HG03060 (cell line): ENCODE measurements at regions not wholly inside any gene's neighbourhood (a gene's known extent, or its start where the extent isn't known, plus 50 kb on each side); places are given as distances from the start of the nearest gene placed in this dataset.
"Not testable (repeated sequence)": the region's sequence is repeated elsewhere in the genome, so short reads cannot be mapped to it uniquely, and the experiment has no call there.

Experiments used
- ATAC-seq: cut with Tn5 transposase; IDR thresholded peaks from one replicate; pipeline ENCODE4 v1.9.1; 2021; ENCODE audit warnings: low read depth, moderate number of reproducible peaks; ENCODE audit not compliant: unreplicated experiment

DNA sequence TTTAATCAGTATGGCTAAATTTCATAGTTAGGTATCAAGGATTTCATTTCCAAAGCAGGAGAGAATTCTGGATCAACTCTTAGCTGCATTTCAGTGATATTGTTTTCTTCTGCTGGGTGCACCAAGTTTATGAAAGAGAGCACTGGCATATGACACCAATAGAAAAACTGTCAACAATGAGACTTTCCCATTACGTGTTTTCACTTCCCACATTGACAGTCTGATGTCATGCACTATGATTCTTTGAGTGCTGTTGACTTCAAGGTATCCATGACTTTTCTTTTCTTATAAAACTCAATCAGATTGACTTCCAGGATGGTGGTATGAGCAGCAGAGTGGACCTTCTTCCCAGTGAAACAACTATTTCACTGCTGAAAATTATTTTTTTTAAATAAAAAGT lies 476.1 kb downstream of the EDEM1 start:
- ATAC-seq: no peak

DNA sequence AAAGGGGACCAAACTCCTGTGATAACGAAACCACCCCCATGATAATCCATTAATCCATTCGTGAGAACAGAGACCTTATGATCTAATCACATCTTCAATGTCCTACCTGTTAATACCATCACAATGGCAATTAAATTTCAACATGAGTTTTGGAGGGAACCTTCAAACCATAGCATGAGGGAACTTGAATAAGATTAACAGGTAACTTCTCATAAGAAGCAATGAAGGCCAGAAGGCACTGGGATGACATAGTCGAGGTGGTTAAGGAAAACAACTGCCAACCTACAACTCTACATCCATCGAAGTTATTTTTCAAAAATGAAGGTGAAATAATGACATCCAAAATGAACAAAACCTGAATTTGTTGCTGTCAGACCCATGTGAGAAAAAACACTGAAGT lies 478.9 kb downstream of the EDEM1 start:
- ATAC-seq: no peak

DNA sequence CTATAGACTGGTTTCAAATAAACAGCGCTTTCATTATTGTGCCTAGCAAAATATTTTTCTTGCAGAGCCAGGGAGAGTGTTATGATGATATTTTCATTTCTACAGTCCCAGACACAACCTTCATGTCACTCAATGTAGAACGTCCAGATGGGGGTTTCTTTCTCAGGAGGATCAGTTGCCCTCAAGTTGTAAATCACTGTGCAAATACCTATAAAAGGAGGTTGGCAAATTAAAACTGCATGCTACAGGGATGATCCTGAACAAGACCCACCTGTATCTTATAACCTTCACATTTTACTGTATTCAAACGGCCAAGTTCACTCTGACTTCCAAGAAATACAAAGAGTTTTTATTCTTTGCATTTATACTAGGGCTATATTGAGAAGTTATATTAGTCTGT lies 486.0 kb downstream of the EDEM1 start:
- ATAC-seq: no peak

DNA sequence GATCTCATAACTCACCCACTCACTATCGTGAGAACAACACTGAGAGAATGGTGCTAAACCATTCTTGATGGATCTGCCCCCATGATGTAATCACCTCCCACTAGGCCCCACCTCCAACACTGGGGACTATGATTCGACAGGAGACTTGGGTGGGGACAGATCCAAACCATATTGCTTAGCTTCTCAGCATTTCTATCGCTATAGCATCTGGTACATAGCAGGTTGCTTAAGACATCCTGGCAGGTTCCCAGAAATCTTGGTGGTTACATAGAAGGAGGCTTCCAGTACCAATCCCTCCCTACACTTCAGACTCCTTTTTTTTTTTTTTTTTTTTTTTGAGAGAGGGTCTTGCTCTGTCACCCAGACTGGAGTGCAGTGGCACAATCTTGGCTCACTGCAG lies 487.8 kb downstream of the EDEM1 start:
- ATAC-seq: no peak

DNA sequence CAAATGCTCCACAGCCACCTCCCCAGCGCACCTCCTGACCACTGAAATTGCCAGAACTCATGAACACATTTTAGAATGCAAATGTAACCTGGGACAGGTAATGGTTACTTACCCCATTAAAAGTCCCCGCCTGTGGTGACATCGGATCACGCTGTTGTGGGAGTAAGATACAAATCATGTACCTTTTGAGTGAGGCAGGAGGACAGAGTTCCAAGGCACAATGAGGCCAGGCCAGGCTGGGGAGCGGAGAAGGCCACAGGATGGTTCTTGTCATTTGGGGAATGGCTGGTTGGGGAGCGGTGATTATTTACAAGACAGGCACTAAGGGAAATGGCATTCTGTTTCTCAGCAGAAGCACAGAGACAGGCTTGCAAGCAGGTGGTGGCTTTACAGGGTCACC lies 490.0 kb downstream of the EDEM1 start:
- ATAC-seq: no peak

DNA sequence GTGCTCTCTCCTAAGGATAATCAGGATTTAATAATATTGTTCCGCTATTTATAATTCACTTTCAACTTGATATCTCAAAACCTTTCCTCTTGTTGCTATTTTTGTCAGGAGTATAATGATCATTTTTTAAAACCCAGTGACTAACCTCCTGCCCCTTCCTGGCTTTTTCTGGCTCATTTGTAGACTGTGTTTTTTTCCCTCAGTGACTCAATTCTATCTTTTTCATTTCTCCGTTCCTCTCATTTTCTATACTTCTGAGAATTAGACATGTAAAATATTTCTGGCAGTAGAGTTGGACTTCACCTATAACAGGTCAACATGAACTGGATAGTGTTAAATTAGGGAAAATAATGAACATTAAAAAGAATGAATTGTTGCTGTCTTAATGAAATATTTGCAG lies 490.7 kb downstream of the EDEM1 start:
- no peak for ATAC-seq

DNA sequence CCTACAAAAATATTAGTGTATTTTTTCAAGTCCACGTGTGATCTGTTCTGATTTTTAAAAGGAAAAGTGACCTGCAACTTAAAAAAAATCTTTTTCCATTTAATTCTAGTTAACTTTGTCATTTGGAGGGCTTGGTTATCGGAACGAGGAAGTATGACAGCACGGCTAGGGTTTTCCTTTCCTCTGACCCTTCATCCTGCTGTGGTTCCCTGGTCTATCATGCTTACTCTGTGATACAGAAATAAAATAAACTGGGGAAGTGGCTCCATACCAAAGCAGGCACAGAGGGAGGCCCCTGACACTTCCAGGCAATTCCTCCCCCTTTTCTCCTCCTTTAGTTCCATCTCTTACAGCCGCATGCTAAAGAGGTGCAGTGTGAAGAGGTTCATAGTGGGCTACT lies 491.3 kb downstream of the EDEM1 start:
- ATAC-seq: no peak

DNA sequence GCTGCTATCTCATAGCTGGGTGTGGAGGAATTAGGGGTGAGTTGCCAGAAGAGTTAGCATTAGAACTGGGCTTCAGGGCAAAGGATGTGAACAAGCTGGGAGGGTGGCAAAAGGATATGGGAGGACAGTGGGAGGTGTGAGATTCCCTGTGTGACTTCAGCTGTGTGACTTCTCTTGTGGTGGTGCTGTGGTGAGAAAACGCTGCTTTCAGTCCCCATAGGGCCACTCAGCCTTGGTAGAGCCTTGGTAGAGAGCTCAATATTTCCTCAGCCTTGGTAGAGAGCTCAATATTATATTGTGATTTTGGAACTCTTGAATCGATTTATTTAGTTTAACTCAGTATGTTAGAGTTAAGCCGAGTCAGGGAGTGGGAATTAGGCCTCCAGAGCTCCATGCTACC lies 499.7 kb downstream of the EDEM1 start:
- ATAC-seq: no peak

DNA sequence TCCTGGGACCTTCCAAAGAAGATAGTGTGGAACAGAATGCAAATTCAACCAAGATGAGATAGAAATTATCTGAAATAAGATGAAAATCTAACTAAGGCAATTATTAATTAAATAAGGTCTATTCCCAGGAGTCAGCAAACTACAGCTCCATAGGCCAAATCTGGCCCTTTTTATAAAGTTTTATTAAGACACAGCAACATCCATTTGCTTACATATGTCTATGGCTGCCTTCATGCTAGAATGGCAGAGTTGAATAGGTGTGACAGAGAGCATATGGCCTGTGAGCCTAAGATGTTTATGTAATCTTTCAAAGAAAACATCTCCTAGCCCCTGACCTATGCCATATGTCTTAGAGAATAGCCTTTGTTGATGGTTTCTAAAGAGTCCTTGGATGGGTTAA lies 503.0 kb downstream of the EDEM1 start:
- no peak for ATAC-seq

DNA sequence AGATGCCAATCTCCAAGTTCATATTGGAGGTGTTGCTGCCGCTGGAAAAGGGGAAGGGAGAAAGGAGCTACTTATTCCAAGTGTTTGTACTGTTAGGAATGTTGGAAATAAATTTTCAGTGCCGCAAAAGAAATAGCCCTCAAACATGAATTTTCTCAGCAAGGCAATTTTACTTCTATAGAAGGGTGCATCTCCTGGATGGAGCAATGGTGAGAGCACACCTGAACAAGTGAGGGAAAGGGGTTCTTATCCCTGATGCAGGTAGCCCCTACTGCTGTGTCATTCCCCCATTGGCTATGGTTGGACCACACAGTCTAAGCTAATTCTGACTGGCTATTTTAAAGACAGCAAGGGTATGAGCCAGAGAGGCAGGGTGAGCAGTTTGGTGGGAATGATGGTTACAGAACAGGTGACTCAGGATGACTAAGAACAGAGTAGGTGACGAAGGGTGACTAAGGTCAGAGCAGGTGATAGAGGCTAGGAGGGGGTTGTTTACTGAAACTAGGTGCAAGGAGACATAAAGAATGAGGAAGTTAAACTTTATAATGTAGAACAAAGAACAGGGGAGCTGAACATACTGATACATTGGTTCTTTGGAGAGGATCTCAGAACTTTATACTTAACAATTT lies 503.5 kb downstream of the EDEM1 start:
- ATAC-seq: no peak

DNA sequence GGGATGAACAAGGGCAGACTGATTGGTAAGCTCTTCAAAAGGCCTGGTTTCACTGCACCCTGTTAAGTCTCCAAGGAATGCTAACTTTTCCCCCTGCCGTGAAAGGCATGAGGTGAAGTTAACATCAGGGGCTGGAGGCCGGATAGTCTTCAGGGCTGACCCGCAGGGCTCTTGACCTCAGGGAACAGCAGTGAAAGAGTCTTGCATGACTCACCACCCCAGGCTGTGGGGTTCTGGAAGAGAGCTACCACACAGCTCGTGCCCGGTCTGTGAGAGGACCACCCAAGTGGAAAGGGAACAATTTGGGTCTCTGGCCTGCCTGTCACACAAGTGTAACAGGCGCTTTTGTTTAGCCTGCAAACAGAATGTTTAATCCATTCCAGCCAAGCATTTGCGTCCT lies 504.9 kb downstream of the EDEM1 start:
- no peak for ATAC-seq

DNA sequence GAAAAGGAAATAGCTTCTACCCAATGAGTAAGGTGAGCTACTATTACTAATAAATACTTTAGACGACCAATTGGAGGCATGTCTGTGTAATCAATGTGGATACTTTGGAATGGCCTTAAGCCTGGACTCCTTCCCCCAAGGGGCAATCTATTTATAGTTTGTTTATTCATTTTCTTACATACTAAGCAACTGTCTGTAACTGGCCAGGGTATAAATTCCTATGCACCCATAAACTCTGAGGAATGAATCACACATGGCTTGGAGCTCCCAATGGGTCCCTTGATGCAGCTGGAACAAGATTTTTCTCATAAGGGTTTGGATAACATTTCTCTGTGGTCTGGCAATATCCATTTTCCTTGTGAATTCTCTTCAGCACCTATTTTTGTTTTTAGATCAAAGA lies 506.8 kb downstream of the EDEM1 start:
- no peak for ATAC-seq

DNA sequence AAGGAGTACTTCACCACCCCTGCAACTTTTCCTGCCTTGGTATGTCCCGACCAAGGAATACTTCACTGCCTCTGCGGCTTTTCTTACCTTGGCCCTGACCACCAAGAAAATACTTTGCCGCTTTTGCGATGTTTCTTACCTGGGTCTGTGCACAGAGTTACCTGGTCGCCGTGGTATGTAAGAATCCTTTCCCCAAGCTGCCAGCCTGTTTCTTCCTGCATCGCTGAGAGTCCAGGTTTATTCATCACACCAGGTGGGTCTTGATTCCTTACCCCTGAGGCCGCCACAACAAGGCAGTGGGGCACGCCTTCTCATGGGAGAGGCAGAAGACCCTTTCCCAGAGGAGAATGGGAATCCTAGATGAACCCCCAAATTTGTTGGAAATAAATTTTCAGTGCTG lies 511.3 kb downstream of the EDEM1 start:
- ATAC-seq: no peak

DNA sequence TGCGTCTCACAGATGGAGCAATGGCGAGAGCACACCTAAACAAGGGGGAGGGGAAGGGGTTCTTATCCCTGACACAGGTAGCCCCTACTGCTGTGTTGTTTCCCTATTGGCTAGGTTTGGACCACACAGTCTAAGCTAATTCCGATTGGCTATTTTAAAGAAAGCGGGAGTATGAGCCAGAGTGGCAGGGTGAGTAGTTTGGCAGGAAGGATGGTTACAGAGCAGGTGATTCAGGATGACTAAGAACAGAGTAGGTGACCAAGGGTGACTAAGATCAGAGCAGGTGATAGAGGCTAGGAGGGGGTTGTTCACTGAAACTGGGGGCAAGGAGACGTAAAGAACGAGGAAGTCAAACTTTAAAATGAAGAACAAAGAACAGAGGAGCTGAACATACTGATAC lies 511.8 kb downstream of the EDEM1 start:
- no peak for ATAC-seq

DNA sequence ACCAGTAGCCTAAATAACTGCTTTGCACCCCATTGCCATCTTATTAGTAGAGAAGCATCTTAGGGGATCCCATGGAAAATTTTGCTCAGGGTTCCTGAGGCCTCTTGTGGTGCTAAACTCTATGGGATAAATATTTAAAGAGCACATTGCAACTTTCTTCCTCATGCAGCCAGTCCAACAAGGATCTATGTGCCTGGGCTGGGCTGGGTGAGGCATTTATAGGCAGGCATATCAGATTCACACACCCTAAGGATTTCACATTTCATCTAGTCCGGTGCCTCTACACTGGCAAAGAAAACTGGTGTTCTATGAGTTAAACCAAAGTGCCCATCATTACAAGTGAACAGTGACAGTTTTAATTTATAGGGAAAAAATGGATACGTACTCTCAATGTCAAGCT lies 512.3 kb downstream of the EDEM1 start:
- no peak for ATAC-seq

DNA sequence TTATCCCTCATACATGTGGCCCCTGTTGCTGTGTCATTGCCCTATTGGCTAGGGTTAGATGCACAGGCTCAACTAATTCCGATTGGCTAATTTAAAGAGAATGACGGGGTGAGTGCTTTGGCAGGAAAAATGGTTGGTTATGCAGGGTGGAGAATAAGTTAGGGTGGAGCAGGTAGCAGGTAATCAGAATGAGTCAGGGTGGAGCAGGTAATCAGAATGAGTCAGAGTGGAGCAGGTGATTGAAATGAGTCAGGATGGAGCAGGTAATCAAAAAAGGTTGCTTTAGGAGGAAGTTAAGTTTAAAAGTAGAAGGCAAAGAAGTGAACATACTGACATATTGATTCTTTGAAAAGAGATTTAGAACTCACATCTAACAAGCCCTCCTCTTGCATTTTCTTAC lies 513.5 kb downstream of the EDEM1 start:
- not testable (repeated sequence) for ATAC-seq

DNA sequence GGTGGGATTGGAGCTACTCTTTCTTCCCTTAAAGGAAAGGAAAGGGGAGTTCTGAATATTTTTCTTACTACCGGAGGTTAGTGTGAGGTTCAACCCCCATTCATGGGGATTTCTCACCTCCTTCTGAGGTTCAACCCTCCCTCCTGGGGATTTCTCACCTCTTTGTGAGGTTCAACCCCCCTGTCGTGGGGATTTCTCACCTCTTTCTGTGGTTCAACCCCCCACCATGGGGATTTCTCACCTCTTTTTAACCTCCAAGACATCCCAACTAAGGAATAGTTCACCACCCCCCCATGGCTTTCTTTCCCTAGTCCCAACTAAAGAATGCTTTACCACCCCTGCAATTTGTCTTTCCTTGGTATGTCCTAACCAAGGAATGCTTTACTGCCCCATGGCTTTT lies 520.3 kb downstream of the EDEM1 start:
- ATAC-seq: no peak

DNA sequence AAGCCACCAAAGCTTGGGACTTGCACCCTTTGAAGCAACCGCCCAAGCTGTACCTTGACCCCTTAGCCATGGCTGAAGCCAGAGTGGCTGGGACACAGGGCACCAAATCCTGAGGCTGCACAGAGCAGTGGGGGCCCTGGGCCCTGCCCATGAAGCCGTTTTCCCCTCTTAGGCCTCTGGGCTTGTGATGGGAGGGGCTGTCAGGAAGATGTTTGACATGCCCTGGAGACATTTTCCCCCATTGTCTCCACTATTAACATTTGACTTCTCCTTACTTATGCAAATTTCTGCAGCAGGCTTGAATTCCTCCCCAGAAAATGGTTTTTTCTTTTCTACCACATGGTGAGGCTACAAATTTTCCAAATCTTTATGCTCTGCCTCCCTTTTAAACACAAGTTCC lies 522.2 kb downstream of the EDEM1 start:
- ATAC-seq: no peak

DNA sequence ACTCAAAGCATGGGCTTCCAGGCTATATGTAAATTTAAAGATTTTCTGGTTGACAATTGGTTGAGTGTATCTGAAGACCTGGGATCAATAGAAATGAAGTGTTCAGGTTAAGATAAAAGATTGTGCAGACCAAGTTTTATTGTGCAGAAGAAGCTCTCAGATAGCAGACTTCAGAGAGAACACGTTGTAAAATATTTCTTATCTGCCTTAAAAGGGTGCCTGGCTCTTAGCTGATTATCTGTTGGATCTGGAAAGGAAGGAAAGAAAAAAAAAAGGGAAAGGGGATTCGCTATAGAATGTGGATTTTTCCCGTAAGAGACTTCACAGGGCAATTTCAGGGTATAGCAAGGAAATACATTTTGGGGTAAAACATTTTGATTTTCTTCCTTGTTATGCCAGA lies 523.2 kb downstream of the EDEM1 start:
- ATAC-seq: no peak

DNA sequence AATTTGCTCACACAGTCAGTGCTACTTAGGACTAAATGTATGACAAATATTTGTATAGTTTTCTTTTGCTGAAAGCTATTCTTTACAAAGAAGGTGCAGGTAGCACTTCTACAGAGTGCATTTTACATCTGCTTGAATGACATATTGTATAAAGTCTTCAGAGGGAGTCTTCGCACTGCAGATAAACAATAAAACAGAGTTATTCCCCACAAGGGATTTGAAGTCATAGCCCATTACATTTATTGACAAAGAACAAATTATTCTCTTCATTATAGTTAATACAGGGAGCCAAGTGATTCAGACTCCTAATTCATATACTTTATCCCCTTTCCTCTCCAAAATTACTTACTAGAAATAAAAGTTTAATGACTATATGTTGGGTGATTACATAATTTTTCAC lies 529.7 kb downstream of the EDEM1 start:
- no peak for ATAC-seq

DNA sequence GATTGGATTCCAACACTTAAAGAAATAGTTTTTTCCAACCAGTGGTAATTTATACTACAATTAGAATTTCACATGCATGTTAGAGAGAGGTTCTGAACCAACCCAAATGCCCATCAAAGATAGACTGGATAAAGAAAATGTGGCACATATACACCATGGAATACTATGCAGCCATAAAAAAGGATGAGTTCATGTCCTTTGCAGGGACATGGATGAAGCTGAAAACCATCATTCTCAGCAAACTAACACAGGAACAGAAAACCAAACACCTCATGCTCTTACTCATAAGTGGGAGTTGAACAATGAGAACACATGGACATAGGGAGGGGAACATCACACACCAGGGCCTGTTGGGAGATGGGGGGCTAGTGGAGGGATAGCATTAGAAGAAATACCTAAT lies 532.2 kb downstream of the EDEM1 start:
- not testable (repeated sequence) for ATAC-seq

DNA sequence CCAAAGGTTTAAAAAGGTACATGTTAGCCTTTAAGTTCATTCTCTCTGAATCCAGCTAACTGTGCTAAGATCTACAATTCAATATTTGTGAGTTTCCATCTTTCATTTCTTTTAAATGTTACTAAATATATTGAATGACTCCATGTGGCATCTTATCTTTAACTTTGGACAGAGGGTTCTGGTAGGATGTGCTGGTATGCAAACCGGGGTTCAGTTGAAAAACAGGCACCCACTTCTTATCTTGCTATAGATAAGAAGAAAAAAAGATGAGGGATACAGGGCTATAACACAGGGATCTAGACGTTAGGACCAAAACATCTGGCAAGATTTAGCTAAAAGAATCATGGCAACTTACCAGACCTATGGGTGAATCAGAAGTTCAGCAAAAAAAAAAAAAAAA lies 538.3 kb downstream of the EDEM1 start:
- no peak for ATAC-seq

DNA sequence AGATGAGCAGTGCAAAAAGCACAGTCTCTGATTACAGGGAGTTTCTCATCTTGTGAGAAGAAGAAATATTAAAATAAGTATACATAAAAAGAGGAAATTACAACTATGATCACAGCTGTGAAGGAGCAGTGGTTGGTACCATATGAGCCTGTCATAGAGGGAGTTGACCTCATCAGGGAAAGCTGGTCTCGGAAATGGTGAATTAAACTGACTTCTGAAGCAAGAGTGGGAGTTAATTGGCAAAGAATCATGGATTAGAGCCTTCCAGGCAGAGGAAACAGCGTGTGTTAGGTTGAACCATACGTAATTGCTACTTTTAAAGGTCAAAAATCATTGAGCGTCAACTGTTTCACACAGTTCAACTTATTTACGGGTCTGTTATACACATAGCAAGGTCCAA lies 539.1 kb downstream of the EDEM1 start:
- no peak for ATAC-seq
